PC-9 (cell line): ENCODE measurements at regions not wholly inside any gene's neighbourhood (a gene's known extent, or its start where the extent isn't known, plus 50 kb on each side); places are given as distances from the start of the nearest gene placed in this dataset.

ENCODE experiments used
- BruUV-seq: library from RNA; stranded (reverse); fragments of 400-500 nt; replicated peaks from 2 replicates; lab custom pipeline; 2021; lab: Mats Ljungman, UMichigan
- CTCF ChIA-PET: fragments of 300-600 bp; sonication (Branson Sonifier 250); formaldehyde crosslinking; loops from one replicate; lab custom pipeline; 2022; ENCODE audit warnings: antibody characterized with exemption; lab: Charles Lee
- POLR2A ChIA-PET: fragments of 300-600 bp; sonication (Branson Sonifier 250); formaldehyde crosslinking; loops from one replicate; lab custom pipeline; 2022; ENCODE audit warnings: antibody characterized with exemption; ENCODE audit not compliant: unreplicated experiment; lab: Charles Lee
- DNase-seq, 2 experiments: peaks; one replicate each; pipeline versions ENCODE4 v3.0.0 to v3.0.0-alpha.2; 2015 to 2022; ENCODE audit warnings: mixed read lengths in 1 of 2
- H2AFZ ChIP-seq: fragments of 200-600 bp; sonication (generic); 2 replicates; pipeline ENCODE4 v1.8.1; 2017; ENCODE audit warnings: antibody characterized with exemption
- H3F3A ChIP-seq: fragments of 200-600 bp; sonication (generic); 2 replicates; pipeline ENCODE4 v1.8.1; 2017; ENCODE audit warnings: antibody characterized with exemption, mild to moderate bottlenecking, low read depth; ENCODE audit not compliant: insufficient read depth
- H3K27ac ChIP-seq: fragments of 200-600 bp; sonication (generic); 2 replicates; pipeline ENCODE4 v1.6.1; 2016; ENCODE audit warnings: mixed run types
- H3K27me3 ChIP-seq: fragments of 200-600 bp; sonication (generic); 2 replicates; pipeline ENCODE4 v1.6.1; 2016; ENCODE audit warnings: low read depth, mixed run types; ENCODE audit not compliant: insufficient read depth
- H3K36me3 ChIP-seq: fragments of 200-600 bp; sonication (generic); 2 replicates; pipeline ENCODE4 v1.6.1; 2016; ENCODE audit warnings: low read depth, mixed run types
- H3K4me1 ChIP-seq: fragments of 200-600 bp; sonication (generic); replicated peaks from 2 replicates; pipeline ENCODE4 v1.6.1; 2016; ENCODE audit warnings: mixed run types; ENCODE audit not compliant: insufficient read depth
- H3K4me2 ChIP-seq: fragments of 200-600 bp; sonication (generic); 2 replicates; pipeline ENCODE4 v1.6.1; 2017; ENCODE audit warnings: mixed run types
- H3K4me3 ChIP-seq: fragments of 200-600 bp; sonication (generic); 2 replicates; pipeline ENCODE4 v1.6.1; 2016; ENCODE audit warnings: mixed run types
- H3K79me2 ChIP-seq: fragments of 200-600 bp; sonication (generic); 2 replicates; pipeline ENCODE4 v1.6.1; 2017; ENCODE audit warnings: low read depth, mixed run types
- H3K9me2 ChIP-seq: fragments of 200-600 bp; sonication (generic); 2 replicates; pipeline ENCODE4 v1.8.1; 2017; ENCODE audit warnings: mild to moderate bottlenecking; ENCODE audit not compliant: insufficient read depth
- H3K9me3 ChIP-seq: fragments of 200-600 bp; sonication (generic); 2 replicates; pipeline ENCODE4 v1.8.1; 2016; ENCODE audit warnings: low read depth; ENCODE audit not compliant: insufficient read depth
- H4K20me1 ChIP-seq: fragments of 200-600 bp; sonication (generic); 2 replicates; pipeline ENCODE4 v1.8.1; 2017; ENCODE audit not compliant: insufficient read depth
- CTCF ChIP-seq: fragments of 200-600 bp; sonication (generic); conservative IDR thresholded peaks from 2 replicates; pipeline ENCODE4 v1.6.1; 2017; ENCODE audit warnings: mixed run types, antibody characterized with exemption, mild to moderate bottlenecking, moderate library complexity
- EZH2 ChIP-seq: fragments of 200-600 bp; sonication (generic); IDR thresholded peaks from 2 replicates; pipeline ENCODE4 v1.8.0; 2017; ENCODE audit warnings: antibody characterized with exemption, low read depth
- intact Hi-C: fragments of 100-400 bp; cut with micrococcal nuclease; formaldehyde crosslinking; loops from one replicate; pipeline ENCODE4 v1.10.0; 2022; ENCODE audit not compliant: unreplicated experiment

- H3K4me3 ChIP-seq: no peak overlapping the region
- H3K9me2 ChIP-seq: no peaks in the 10 kb centered on the region
- no TSS peak for BruUV-seq
- intact Hi-C loops: no loop called here
- CTCF ChIA-PET: interaction anchor here (0.6 kb wide), 1 partner anchor 1650 kb away, joined by 5 read pairs; no protein-coding TSS in a partner anchor
- H3K79me2 ChIP-seq: no peaks in the 10 kb centered on the region
- H3K4me1 ChIP-seq: peaks cover 40% of the 10 kb centered on the region
- H3K27me3 ChIP-seq: no peaks in the 10 kb centered on the region
- H3K9me3 ChIP-seq: no peaks in the 10 kb centered on the region
- DNase-seq: peak; percentile 30 to 52
- H3F3A ChIP-seq: peaks cover 7% of the 10 kb centered on the region; the same call in 1 of the 2 replicates
- no peak for TF ChIP-seq EZH2
- no peak for TF ChIP-seq CTCF
- H4K20me1 ChIP-seq: no peaks in the 10 kb centered on the region
- POLR2A ChIA-PET: interaction anchor here (0.7 kb wide), 1 partner anchor 24 kb away, joined by 3 read pairs; no protein-coding TSS in a partner anchor
- no peak overlapping the region for H2AFZ ChIP-seq
- H3K27ac ChIP-seq: no peak overlapping the region
- no peak overlapping the region for H3K4me2 ChIP-seq
- H3K36me3 ChIP-seq: no peaks in the 10 kb centered on the region
Observed at GRCh38 chr15:70442616-70443321, 320.6 kb downstream of the UACA start.

GRCh38 chr15:70442211-70442610 is 321.1 kb downstream of the UACA start:
- Histone ChIP-seq H3K4me2 (no peak overlapping the region), H3K4me1 (peaks cover 46% of the 10 kb centered on the region), H3F3A (peaks cover 12% of the 10 kb centered on the region; the same call in 1 of the 2 replicates), H3K27ac (no peak overlapping the region), H3K9me2 (no peaks in the 10 kb centered on the region), H3K79me2 (no peaks in the 10 kb centered on the region), H3K36me3 (no peaks in the 10 kb centered on the region), H3K27me3 (no peaks in the 10 kb centered on the region), H3K4me3 (no peak overlapping the region), H2AFZ (no peak overlapping the region), H3K9me3 (no peaks in the 10 kb centered on the region), H4K20me1 (no peaks in the 10 kb centered on the region)
- CTCF ChIA-PET: no interaction called here
- intact Hi-C loops: no loop called here
- TF ChIP-seq CTCF (no peak), EZH2 (no peak)
- POLR2A ChIA-PET: no interaction called here
- DNase-seq: no peak
- BruUV-seq: no TSS peak

- no peak for TF ChIP-seq CTCF
- no peak for TF ChIP-seq EZH2
- Histone ChIP-seq H2AFZ (no peak overlapping the region), H3K4me1 (peaks cover 57% of the 10 kb centered on the region), H3K9me3 (no peaks in the 10 kb centered on the region), H3K79me2 (no peaks in the 10 kb centered on the region), H3K4me3 (no peak overlapping the region), H3K9me2 (no peaks in the 10 kb centered on the region), H4K20me1 (no peaks in the 10 kb centered on the region), H3K27ac (no peak overlapping the region), H3F3A (peaks cover 14% of the 10 kb centered on the region; the same call in 1 of the 2 replicates), H3K36me3 (no peaks in the 10 kb centered on the region), H3K27me3 (no peaks in the 10 kb centered on the region), H3K4me2 (peak overlapping the region; percentile 26; the same call in 1 of the 2 replicates)
- CTCF ChIA-PET: no interaction called here
- POLR2A ChIA-PET: no interaction called here
- no peak for DNase-seq
- intact Hi-C loops: no loop called here
- no TSS peak for BruUV-seq
Observed at GRCh38 chr15:70440416-70441138, 322.8 kb downstream of the UACA start.
